ENCODE measurements at regions not wholly inside any gene's neighbourhood (a gene's known extent, or its start where the extent isn't known, plus 50 kb on each side); places are given as distances from the start of the nearest gene placed in this dataset.

DNA sequence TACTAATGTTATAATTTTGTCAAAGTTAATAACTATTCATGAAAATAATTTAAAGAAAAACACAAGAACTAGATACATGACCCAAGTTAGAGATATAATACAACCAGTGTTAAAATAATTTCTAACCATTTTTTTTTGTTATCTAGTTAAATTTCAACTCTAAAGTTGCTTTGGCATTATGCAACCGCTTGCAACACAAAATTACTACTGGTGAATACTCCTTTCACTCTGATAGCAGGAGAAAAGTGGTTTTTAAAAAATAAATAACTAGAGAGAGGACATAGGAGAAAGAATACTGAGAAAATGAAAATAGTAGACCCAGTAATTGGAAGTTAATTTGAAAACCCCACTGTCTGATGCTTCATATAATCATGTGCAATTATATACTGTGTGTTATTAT is 622.4 kb upstream of the GRIN3A start:
- TF ChIP-seq, protein P1, sequence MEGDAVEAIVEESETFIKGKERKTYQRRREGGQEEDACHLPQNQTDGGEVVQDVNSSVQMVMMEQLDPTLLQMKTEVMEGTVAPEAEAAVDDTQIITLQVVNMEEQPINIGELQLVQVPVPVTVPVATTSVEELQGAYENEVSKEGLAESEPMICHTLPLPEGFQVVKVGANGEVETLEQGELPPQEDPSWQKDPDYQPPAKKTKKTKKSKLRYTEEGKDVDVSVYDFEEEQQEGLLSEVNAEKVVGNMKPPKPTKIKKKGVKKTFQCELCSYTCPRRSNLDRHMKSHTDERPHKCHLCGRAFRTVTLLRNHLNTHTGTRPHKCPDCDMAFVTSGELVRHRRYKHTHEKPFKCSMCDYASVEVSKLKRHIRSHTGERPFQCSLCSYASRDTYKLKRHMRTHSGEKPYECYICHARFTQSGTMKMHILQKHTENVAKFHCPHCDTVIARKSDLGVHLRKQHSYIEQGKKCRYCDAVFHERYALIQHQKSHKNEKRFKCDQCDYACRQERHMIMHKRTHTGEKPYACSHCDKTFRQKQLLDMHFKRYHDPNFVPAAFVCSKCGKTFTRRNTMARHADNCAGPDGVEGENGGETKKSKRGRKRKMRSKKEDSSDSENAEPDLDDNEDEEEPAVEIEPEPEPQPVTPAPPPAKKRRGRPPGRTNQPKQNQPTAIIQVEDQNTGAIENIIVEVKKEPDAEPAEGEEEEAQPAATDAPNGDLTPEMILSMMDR (IDR thresholded peaks at IDR 0.05; ENCODE audit: low read depth, low read length, poor library complexity, severe bottlenecking): no peak
- TF ChIP-seq EZH2phosphoT487 (IDR thresholded peaks at IDR 0.05; ENCODE audit: borderline replicate concordance, low read length): no peak

Measured in DOHH2 (cell line).